Karpas-422 (cell line): ENCODE measurements at regions not wholly inside any gene's neighbourhood (a gene's known extent, or its start where the extent isn't known, plus 50 kb on each side); places are given as distances from the start of the nearest gene placed in this dataset.

Experiments used
- DNase-seq: peaks from one replicate; pipeline ENCODE4 v3.0.0-alpha.2; 2015
- H2AFZ ChIP-seq: fragments of 200-600 bp; sonication (generic); 2 replicates; pipeline ENCODE4 v1.6.1; 2014; ENCODE audit warnings: antibody characterized with exemption, low read length, mixed read lengths
- H3K27ac ChIP-seq: fragments of 200-600 bp; sonication (generic); 2 replicates; pipeline ENCODE4 v1.5.1; 2014; ENCODE audit warnings: mild to moderate bottlenecking, low read length, moderate library complexity
- H3K27me3 ChIP-seq: fragments of 200-600 bp; sonication (generic); 2 replicates; pipeline ENCODE4 v1.6.1; 2014; ENCODE audit warnings: low read length, mixed read lengths
- H3K36me3 ChIP-seq: fragments of 200-600 bp; sonication (generic); 2 replicates; pipeline ENCODE4 v1.6.1; 2014; ENCODE audit warnings: low read length, mixed read lengths; ENCODE audit not compliant: insufficient read depth
- H3K4me1 ChIP-seq: fragments of 200-600 bp; sonication (generic); 2 replicates; pipeline ENCODE4 v1.6.1; 2014; ENCODE audit warnings: mild to moderate bottlenecking, low read length, mixed read lengths
- H3K4me2 ChIP-seq: fragments of 200-600 bp; sonication (generic); 2 replicates; pipeline ENCODE4 v1.6.1; 2014; ENCODE audit warnings: low read length, low read depth, mild to moderate bottlenecking; ENCODE audit not compliant: poor library complexity, severe bottlenecking
- H3K4me3 ChIP-seq: fragments of 200-600 bp; sonication (generic); 2 replicates; pipeline ENCODE4 v1.5.1; 2014; ENCODE audit warnings: mild to moderate bottlenecking, antibody characterized with exemption, low read length, mixed read lengths
- H3K79me2 ChIP-seq: fragments of 200-600 bp; sonication (generic); 2 replicates; pipeline ENCODE4 v1.6.1; 2014; ENCODE audit warnings: mild to moderate bottlenecking, low read length, mixed read lengths
- H3K9ac ChIP-seq: fragments of 200-600 bp; sonication (generic); 2 replicates; pipeline ENCODE4 v1.6.0; 2014; ENCODE audit warnings: low read length
- H3K9me2 ChIP-seq: fragments of 200-600 bp; sonication (generic), shearing (Covaris generic); replicated peaks from 2 replicates; pipeline ENCODE4 v1.6.0; 2014; ENCODE audit warnings: mild to moderate bottlenecking, low read length, moderate library complexity; ENCODE audit not compliant: insufficient read depth
- H3K9me3 ChIP-seq: fragments of 300-700, 200-600 bp; sonication (generic); 2 replicates; pipeline ENCODE4 v1.6.1; 2014; ENCODE audit warnings: low read length, mixed read lengths
- H4K20me1 ChIP-seq: fragments of 200-600 bp; sonication (generic); 2 replicates; pipeline ENCODE4 v1.6.1; 2014; ENCODE audit warnings: mild to moderate bottlenecking, antibody characterized with exemption, low read length, low read depth; ENCODE audit not compliant: insufficient read depth

- no peaks in the 10 kb centered on the region for H3K9me3 ChIP-seq
- no peak for DNase-seq
- H3K4me1 ChIP-seq, result no peaks in the 10 kb centered on the region
- no peak overlapping the region for H2AFZ ChIP-seq
- H4K20me1 ChIP-seq, result no peaks in the 10 kb centered on the region
- no peaks in the 10 kb centered on the region for H3K9me2 ChIP-seq
- H3K79me2 ChIP-seq, result no peaks in the 10 kb centered on the region
- no peak overlapping the region for H3K4me3 ChIP-seq
- H3K27ac ChIP-seq, result no peak overlapping the region
- no peak overlapping the region for H3K9ac ChIP-seq
- H3K27me3 ChIP-seq, result no peaks in the 10 kb centered on the region
- no peak overlapping the region for H3K4me2 ChIP-seq
- H3K36me3 ChIP-seq, result no peaks in the 10 kb centered on the region
Measured at GRCh38 chr7:28258240-28258639, 77.6 kb upstream of the JAZF1 start.

- H2AFZ ChIP-seq, result no peak overlapping the region
- H3K4me2 ChIP-seq, result no peak overlapping the region
- H3K9me2 ChIP-seq, result no peaks in the 10 kb centered on the region
- H3K4me3 ChIP-seq, result no peak overlapping the region
- no peak overlapping the region for H3K9ac ChIP-seq
- H3K36me3 ChIP-seq, result no peaks in the 10 kb centered on the region
- H3K9me3 ChIP-seq, result no peaks in the 10 kb centered on the region
- H3K4me1 ChIP-seq, result peaks cover 3% of the 10 kb centered on the region
- H3K27ac ChIP-seq, result no peak overlapping the region
- H4K20me1 ChIP-seq, result no peaks in the 10 kb centered on the region
- H3K27me3 ChIP-seq, result no peaks in the 10 kb centered on the region
- no peaks in the 10 kb centered on the region for H3K79me2 ChIP-seq
- no peak for DNase-seq
Measured at GRCh38 chr7:28260969-28261368, 80.4 kb upstream of the JAZF1 start.

DNA sequence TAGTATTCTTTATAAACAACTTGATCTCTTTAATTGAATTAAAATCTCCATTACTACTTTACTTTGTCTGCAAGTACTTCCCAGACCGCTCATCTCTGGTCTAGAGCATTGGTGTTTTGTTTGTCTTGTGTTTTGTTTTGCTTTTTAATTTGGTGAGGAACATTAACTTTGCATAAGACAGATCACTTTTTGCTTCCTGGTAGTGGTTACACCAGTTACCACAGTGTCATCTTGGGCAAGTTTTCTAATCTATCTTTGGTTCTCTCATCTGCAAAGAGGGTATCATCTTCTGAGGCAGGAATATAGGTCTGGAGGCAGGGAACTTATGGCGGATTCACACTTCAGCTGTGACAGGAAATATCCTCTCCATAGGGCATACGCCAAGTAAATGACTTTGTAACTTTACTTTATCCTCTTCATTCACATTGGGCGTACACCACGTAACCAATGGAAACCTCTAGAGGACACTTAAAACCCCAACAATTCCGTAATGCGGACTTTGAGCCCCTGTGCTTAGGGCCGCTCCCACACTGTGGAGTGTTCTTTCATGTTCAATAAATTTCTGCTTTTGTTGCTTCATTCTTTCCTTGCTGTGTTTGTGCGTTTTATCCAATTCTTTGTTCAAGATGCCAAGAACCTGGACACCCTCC is 83.2 kb upstream of the JAZF1 start:
- DNase-seq, result no peak
- Histone ChIP-seq H3K9me3 (no peaks in the 10 kb centered on the region), H4K20me1 (no peaks in the 10 kb centered on the region), H3K9me2 (no peaks in the 10 kb centered on the region), H3K79me2 (no peaks in the 10 kb centered on the region), H3K4me1 (peaks cover 16% of the 10 kb centered on the region), H2AFZ (no peak overlapping the region), H3K27me3 (no peaks in the 10 kb centered on the region), H3K36me3 (no peaks in the 10 kb centered on the region), H3K4me2 (no peak overlapping the region), H3K27ac (no peak overlapping the region), H3K9ac (no peak overlapping the region), H3K4me3 (no peak overlapping the region)

DNA sequence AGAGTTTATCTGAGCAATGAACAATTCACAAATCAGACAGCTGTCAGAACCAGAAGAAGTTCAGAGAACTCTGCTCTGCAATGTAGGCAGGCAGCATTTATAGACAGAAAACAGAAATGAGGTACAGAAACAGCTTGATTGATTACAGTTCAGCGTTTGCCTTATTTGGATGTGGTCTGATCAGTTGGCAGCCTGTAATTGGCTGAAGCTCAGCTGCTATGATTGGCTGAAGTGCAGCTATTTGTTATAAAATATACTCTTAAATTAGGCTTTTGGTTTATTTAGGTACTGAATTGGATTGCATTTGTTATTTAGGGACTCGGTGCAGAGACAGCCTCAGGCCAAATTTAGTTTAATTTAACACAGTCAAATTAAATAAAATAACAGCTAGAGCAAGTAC is 85.8 kb upstream of the JAZF1 start:
- Histone ChIP-seq H3K4me1 (peaks cover 26% of the 10 kb centered on the region), H4K20me1 (no peaks in the 10 kb centered on the region), H3K27ac (peak overlapping the region; percentile 74), H3K4me2 (peak overlapping the region; percentile 27), H3K36me3 (no peaks in the 10 kb centered on the region), H3K4me3 (no peak overlapping the region), H3K9me3 (no peaks in the 10 kb centered on the region), H3K27me3 (no peaks in the 10 kb centered on the region), H3K9ac (peak overlapping the region; percentile 15; the same call in 1 of the 2 replicates), H3K9me2 (no peaks in the 10 kb centered on the region), H3K79me2 (no peaks in the 10 kb centered on the region), H2AFZ (no peak overlapping the region)
- peak; percentile 58 for DNase-seq

- peak overlapping the region; percentile 27 for H3K4me2 ChIP-seq
- no peak for DNase-seq
- no peaks in the 10 kb centered on the region for H3K79me2 ChIP-seq
- H4K20me1 ChIP-seq, result no peaks in the 10 kb centered on the region
- no peaks in the 10 kb centered on the region for H3K27me3 ChIP-seq
- H3K36me3 ChIP-seq, result no peaks in the 10 kb centered on the region
- H3K4me1 ChIP-seq, result peaks cover 26% of the 10 kb centered on the region
- H3K9ac ChIP-seq, result peak overlapping the region; percentile 17; the same call in 1 of the 2 replicates
- no peaks in the 10 kb centered on the region for H3K9me3 ChIP-seq
- no peak overlapping the region for H3K4me3 ChIP-seq
- peak overlapping the region; percentile 74 for H3K27ac ChIP-seq
- no peak overlapping the region for H2AFZ ChIP-seq
- no peaks in the 10 kb centered on the region for H3K9me2 ChIP-seq
Measured at GRCh38 chr7:28267012-28267411, 86.4 kb upstream of the JAZF1 start.

GRCh38 chr7:28269700-28270361 is 89.2 kb upstream of the JAZF1 start:
- no peak overlapping the region for H3K27ac ChIP-seq
- no peak overlapping the region for H3K4me3 ChIP-seq
- H3K4me1 ChIP-seq, result peaks cover 26% of the 10 kb centered on the region
- H3K36me3 ChIP-seq, result no peaks in the 10 kb centered on the region
- H4K20me1 ChIP-seq, result no peaks in the 10 kb centered on the region
- DNase-seq, result peak; percentile 64
- peak overlapping the region; percentile 19; the same call in 1 of the 2 replicates for H2AFZ ChIP-seq
- no peaks in the 10 kb centered on the region for H3K79me2 ChIP-seq
- no peaks in the 10 kb centered on the region for H3K9me3 ChIP-seq
- H3K9ac ChIP-seq, result no peak overlapping the region
- no peak overlapping the region for H3K4me2 ChIP-seq
- no peaks in the 10 kb centered on the region for H3K9me2 ChIP-seq
- no peaks in the 10 kb centered on the region for H3K27me3 ChIP-seq

DNA sequence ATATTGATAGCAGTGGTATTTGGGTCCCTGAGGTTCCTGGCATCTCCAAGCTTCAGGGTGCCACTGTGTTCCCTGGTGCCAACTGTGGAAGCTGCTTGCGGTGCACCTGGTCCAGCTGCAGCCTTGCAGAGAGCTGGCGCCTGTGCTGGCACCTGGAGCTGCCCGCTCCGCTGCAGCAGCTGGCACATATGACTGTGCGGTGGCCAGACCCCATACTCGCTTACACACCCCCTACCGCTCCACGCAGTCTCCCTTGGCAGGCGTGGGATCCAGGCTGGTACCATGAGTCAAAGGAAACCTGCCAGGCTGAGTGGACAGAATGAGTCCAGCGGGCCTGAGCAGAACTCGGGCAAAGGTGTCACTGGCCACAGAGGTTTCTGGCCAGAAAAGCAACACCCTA is 89.9 kb upstream of the JAZF1 start:
- Histone ChIP-seq H3K4me2 (no peak overlapping the region), H4K20me1 (no peaks in the 10 kb centered on the region), H3K9me3 (no peaks in the 10 kb centered on the region), H3K4me3 (no peak overlapping the region), H3K36me3 (no peaks in the 10 kb centered on the region), H3K27ac (no peak overlapping the region), H3K9ac (no peak overlapping the region), H2AFZ (no peak overlapping the region), H3K9me2 (no peaks in the 10 kb centered on the region), H3K27me3 (no peaks in the 10 kb centered on the region), H3K79me2 (no peaks in the 10 kb centered on the region), H3K4me1 (peaks cover 26% of the 10 kb centered on the region)
- DNase-seq, result no peak

DNA sequence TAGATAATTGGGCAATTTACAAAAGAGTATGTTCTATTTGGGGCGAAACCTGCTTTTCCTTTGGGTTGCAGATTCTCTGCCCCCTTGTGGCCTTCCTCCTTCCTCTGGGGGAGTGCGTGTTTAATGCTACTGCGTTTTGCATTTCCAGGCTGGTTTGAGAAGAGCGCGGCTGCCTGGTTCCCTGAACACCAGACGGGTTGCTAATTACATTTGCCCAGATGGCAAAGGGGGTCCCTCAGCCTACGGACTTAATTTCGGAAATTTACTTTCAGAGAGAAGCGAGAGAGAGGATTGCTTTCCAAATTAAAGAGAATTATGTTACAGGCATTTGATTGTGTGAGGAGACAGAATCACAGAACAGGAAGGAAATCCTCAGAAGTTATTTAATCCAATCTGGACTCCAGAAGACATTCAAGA is 91.9 kb upstream of the JAZF1 start:
- Histone ChIP-seq H2AFZ (no peak overlapping the region), H3K9me3 (no peaks in the 10 kb centered on the region), H4K20me1 (no peaks in the 10 kb centered on the region), H3K27me3 (no peaks in the 10 kb centered on the region), H3K9ac (no peak overlapping the region), H3K27ac (no peak overlapping the region), H3K79me2 (no peaks in the 10 kb centered on the region), H3K36me3 (no peaks in the 10 kb centered on the region), H3K4me1 (peaks cover 10% of the 10 kb centered on the region), H3K4me3 (no peak overlapping the region), H3K9me2 (no peaks in the 10 kb centered on the region), H3K4me2 (peak overlapping the region; percentile 16)
- DNase-seq, result peak; percentile 68
